Right lobe of liver (tissue), 4 donors: ENCODE measurements at regions not wholly inside any gene's neighbourhood (a gene's known extent, or its start where the extent isn't known, plus 50 kb on each side); places are given as distances from the start of the nearest gene placed in this dataset.

Experiments used
- CTCF ChIP-seq, 4 donors: fragments of 200-600 bp in 3 of 4; fragments of 450-650 bp in 1 of 4; IDR thresholded peaks; one replicate each; pipeline versions ENCODE4 v1.5.1 to v1.8.0; 2016 to 2022; ENCODE audit warnings: antibody characterized with exemption in 4 of 4, mild to moderate bottlenecking in 2 of 4
- POLR2A ChIP-seq: fragments of 450-650 bp; IDR thresholded peaks from one replicate; pipeline ENCODE4 v1.6.1; 2017; ENCODE audit warnings: antibody characterized with exemption, mild to moderate bottlenecking
- donor health status: DM: no; HTN: no; CAD: no.
- donor health status: DM: no; HTN: no; CAD: no.
- donor health status: DM: no; HTN: yes; CAD: no.

GRCh38 chr1:214816603-214817002, 213.6 kb downstream of the CENPF start:
- TF ChIP-seq CTCF (IDR thresholded peaks at IDR 0.05) (no peak), POLR2A (no peak)
